ENCODE measurements at regions not wholly inside any gene's neighbourhood (a gene's known extent, or its start where the extent isn't known, plus 50 kb on each side); places are given as distances from the start of the nearest gene placed in this dataset.

GRCh38 chr6:144559865-144560593 lies 274.9 kb downstream of the UTRN start:
- TF ChIP-seq MAX (IDR thresholded peaks at IDR 0.05) (no peak), CEBPB (IDR thresholded peaks at IDR 0.05) (no peak)
